ENCODE measurements at regions not wholly inside any gene's neighbourhood (a gene's known extent, or its start where the extent isn't known, plus 50 kb on each side); places are given as distances from the start of the nearest gene placed in this dataset.
A peak's percentile ranks its signal among the peaks of the same experiment; 100 is the strongest.

GRCh38 chr3:153974614-153975013 is 146.6 kb upstream of the ARHGEF26 start:
- TF ChIP-seq, protein P1, sequence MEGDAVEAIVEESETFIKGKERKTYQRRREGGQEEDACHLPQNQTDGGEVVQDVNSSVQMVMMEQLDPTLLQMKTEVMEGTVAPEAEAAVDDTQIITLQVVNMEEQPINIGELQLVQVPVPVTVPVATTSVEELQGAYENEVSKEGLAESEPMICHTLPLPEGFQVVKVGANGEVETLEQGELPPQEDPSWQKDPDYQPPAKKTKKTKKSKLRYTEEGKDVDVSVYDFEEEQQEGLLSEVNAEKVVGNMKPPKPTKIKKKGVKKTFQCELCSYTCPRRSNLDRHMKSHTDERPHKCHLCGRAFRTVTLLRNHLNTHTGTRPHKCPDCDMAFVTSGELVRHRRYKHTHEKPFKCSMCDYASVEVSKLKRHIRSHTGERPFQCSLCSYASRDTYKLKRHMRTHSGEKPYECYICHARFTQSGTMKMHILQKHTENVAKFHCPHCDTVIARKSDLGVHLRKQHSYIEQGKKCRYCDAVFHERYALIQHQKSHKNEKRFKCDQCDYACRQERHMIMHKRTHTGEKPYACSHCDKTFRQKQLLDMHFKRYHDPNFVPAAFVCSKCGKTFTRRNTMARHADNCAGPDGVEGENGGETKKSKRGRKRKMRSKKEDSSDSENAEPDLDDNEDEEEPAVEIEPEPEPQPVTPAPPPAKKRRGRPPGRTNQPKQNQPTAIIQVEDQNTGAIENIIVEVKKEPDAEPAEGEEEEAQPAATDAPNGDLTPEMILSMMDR (IDR thresholded peaks at IDR 0.05) = no peak
- H3K27me3 ChIP-seq = no peaks in the 10 kb centered on the region
- no peak for ATAC-seq
- no peak overlapping the region for H3K27ac ChIP-seq
- intact Hi-C loops (cut with DNase I) = no loop called here
- H3K9me3 ChIP-seq = no peaks in the 10 kb centered on the region
- peaks cover 0 to 20% (median 8%) of the 10 kb centered on the region in 9 donors for H3K4me1 ChIP-seq
- no peaks in the 10 kb centered on the region for H3K36me3 ChIP-seq
- H3K4me3 ChIP-seq = no peak overlapping the region
- no peak for DNase-seq

GRCh38 chr3:153976891-153977554 is 144.2 kb upstream of the ARHGEF26 start:
- peak overlapping the region in 1 of 10 donors; percentile 46 for H3K27ac ChIP-seq
- no peak overlapping the region for H3K4me3 ChIP-seq
- no peaks in the 10 kb centered on the region for H3K27me3 ChIP-seq
- peaks cover 0 to 20% (median 8%) of the 10 kb centered on the region in 9 donors for H3K4me1 ChIP-seq
- no peaks in the 10 kb centered on the region for H3K9me3 ChIP-seq
- intact Hi-C loops (cut with DNase I) = no loop called here
- ATAC-seq (peak in 6 of 8 donors; percentile 58 to 85 (median 68)), DNase-seq (peak in 1 of 2 donors; percentile 36)
- no peaks in the 10 kb centered on the region for H3K36me3 ChIP-seq
- WGBS, 2 donors = 14 to 29% methylated on average over 2 of the region's 2 CpGs
- TF ChIP-seq, protein P1 (IDR thresholded peaks at IDR 0.05) = no peak

DNA sequence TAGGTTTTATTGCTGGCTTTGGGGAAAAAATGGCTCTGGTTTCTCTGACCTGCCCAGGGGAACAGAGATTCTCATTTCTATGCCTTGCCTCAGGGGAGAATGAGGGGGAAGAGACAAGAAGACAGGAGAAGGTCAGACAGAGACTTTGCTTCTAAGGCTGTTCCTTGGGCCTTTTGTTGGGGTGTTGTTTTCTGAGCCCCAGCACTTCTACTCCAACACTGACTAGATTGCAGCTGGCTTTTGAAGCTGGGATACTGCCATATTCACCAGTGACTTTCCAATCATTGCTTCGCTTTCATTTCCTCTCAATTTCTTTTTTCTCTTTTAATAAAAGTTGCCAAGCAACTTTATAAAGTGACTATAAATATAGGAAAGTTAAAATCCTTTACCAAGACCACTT is 143.2 kb upstream of the ARHGEF26 start:
- TF ChIP-seq, protein P1 (IDR thresholded peaks at IDR 0.05) = no peak
- Histone ChIP-seq H3K9me3 (no peaks in the 10 kb centered on the region), H3K27ac (peak overlapping the region in 1 of 10 donors; percentile 46), H3K36me3 (no peaks in the 10 kb centered on the region), H3K4me1 (peaks cover 0 to 20% (median 8%) of the 10 kb centered on the region in 9 donors), H3K4me3 (no peak overlapping the region), H3K27me3 (no peaks in the 10 kb centered on the region)
- peak in 2 of 8 donors; percentile 19 to 38 for ATAC-seq
- WGBS, 2 donors = 76 to 82% methylated on average over 1 of the region's 1 CpG
- no peak for DNase-seq
- intact Hi-C loops (cut with DNase I) = no loop called here

- H3K27me3 ChIP-seq = no peaks in the 10 kb centered on the region
- H3K9me3 ChIP-seq = peaks cover 0 to 6% (median 0%) of the 10 kb centered on the region in 11 donors
- intact Hi-C loops (cut with DNase I) = no loop called here
- H3K27ac ChIP-seq = no peak overlapping the region
- 76 to 77% methylated on average over 6 of the region's 6 CpGs for WGBS, 2 donors
- no peaks in the 10 kb centered on the region for H3K36me3 ChIP-seq
- no peak overlapping the region for H3K4me3 ChIP-seq
- peaks cover 0 to 20% (median 7%) of the 10 kb centered on the region in 9 donors for H3K4me1 ChIP-seq
- no peak for ATAC-seq
- TF ChIP-seq, protein P1 (IDR thresholded peaks at IDR 0.05) = no peak
- DNase-seq = no peak
Observed at GRCh38 chr3:153979418-153980251, 141.6 kb upstream of the ARHGEF26 start.
